SK-N-MC (cell line): ENCODE measurements at regions not wholly inside any gene's neighbourhood (a gene's known extent, or its start where the extent isn't known, plus 50 kb on each side); places are given as distances from the start of the nearest gene placed in this dataset.

Source experiments
- EZH2 ChIP-seq: fragments of 200-600 bp; sonication (generic); IDR thresholded peaks from one replicate; pipeline ENCODE4 v1.6.1; 2017; ENCODE audit warnings: antibody characterized with exemption
- POLR2AphosphoS5 ChIP-seq: IDR thresholded peaks from 2 replicates; pipeline ENCODE4 v1.6.1; 2012; ENCODE audit warnings: mild to moderate bottlenecking, low read depth, low read length, borderline replicate concordance

GRCh38 chr5:4198461-4198860 is 602.8 kb downstream of the IRX1 start:
- TF ChIP-seq POLR2AphosphoS5 (no peak), EZH2 (no peak)
